ENCODE measurements at regions not wholly inside any gene's neighbourhood (a gene's known extent, or its start where the extent isn't known, plus 50 kb on each side); places are given as distances from the start of the nearest gene placed in this dataset. TPM values are rescaled to one million over a fixed set of nuclear protein-coding genes. Genes with fewer than 3 reads are reported as not detected.

DNA sequence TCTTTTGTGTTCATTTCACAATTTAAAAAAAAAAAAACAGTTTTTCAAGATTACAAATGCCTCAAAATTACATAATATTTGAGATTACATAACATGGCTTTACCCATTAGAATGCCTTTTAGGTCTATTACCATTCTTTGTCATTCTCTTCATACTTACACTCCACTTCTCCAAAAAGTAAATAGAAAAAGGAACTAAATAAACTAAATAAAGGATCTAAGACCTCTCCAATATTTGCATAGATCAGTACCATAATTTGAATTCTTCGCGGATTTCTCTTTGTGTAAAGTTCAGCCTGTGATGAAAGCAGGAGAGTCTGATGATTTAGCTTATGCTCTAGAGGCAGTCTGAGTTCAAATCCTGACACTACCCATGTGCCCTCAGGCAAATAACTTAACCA is 56.4 kb upstream of the C1GALT1 start:
- peaks cover 22% of the 10 kb centered on the region for H3K4me1 ChIP-seq (ENCODE audit: insufficient read depth, low read length)
- H3K27ac ChIP-seq (ENCODE audit: low read depth, low read length): no peak overlapping the region
- H3K27me3 ChIP-seq (ENCODE audit: insufficient read depth, low read length): no peaks in the 10 kb centered on the region
- H3K79me2 ChIP-seq (ENCODE audit: insufficient read depth, low read length): no peaks in the 10 kb centered on the region
- no peak overlapping the region for H3K4me2 ChIP-seq (ENCODE audit: insufficient read depth, low read length)
- no peak overlapping the region for H2AFZ ChIP-seq (ENCODE audit: low read length)
- H4K20me1 ChIP-seq (ENCODE audit: insufficient read depth, low read length): no peaks in the 10 kb centered on the region
- no peak for TF ChIP-seq CTCF (IDR thresholded peaks at IDR 0.05; ENCODE audit: extremely low read depth, low read depth, low read length)
- no peak overlapping the region for H3K4me3 ChIP-seq (ENCODE audit: insufficient read depth, low read length)
- H3K36me3 ChIP-seq (ENCODE audit: insufficient read depth, low read length): no peaks in the 10 kb centered on the region
- no peaks in the 10 kb centered on the region for H3K9me3 ChIP-seq (ENCODE audit: low read depth, low read length)
- DNase-seq (ENCODE audit: insufficient read length, low spot score, missing footprints): no peak

DNA sequence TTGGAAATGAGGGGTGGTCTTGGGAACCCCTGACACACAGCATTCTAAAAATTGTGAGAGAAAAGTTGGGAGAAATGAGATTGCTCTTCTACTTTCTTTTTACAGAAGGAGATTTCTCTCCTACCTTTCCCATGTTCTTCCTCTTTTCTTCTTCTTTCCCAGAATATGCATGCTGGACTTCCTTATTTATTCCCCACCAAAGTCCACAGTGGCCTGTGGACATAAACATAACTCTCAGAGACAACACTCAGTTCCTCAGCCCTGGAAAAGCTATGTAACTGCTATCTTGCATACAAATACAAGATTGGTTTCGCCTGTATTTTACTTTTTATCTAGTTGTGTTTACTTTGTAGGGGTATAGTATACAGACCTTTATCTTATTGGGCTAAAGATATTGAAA is 54.6 kb upstream of the C1GALT1 start:
- Histone ChIP-seq H3K4me3 (ENCODE audit: insufficient read depth, low read length) (no peak overlapping the region), H3K79me2 (ENCODE audit: insufficient read depth, low read length) (no peaks in the 10 kb centered on the region), H4K20me1 (ENCODE audit: insufficient read depth, low read length) (no peaks in the 10 kb centered on the region), H3K36me3 (ENCODE audit: insufficient read depth, low read length) (no peaks in the 10 kb centered on the region), H3K27me3 (ENCODE audit: insufficient read depth, low read length) (no peaks in the 10 kb centered on the region), H3K4me2 (ENCODE audit: insufficient read depth, low read length) (no peak overlapping the region), H3K27ac (ENCODE audit: low read depth, low read length) (no peak overlapping the region), H2AFZ (ENCODE audit: low read length) (no peak overlapping the region), H3K9me3 (ENCODE audit: low read depth, low read length) (no peaks in the 10 kb centered on the region), H3K4me1 (ENCODE audit: insufficient read depth, low read length) (peaks cover 9% of the 10 kb centered on the region)
- no peak for TF ChIP-seq CTCF (IDR thresholded peaks at IDR 0.05; ENCODE audit: extremely low read depth, low read depth, low read length)
- DNase-seq (ENCODE audit: insufficient read length, low spot score, missing footprints): no peak

- H3K4me2 ChIP-seq (ENCODE audit: insufficient read depth, low read length): no peak overlapping the region
- no peaks in the 10 kb centered on the region for H3K9me3 ChIP-seq (ENCODE audit: low read depth, low read length)
- no peaks in the 10 kb centered on the region for H3K4me1 ChIP-seq (ENCODE audit: insufficient read depth, low read length)
- H4K20me1 ChIP-seq (ENCODE audit: insufficient read depth, low read length): no peaks in the 10 kb centered on the region
- no peak for DNase-seq (ENCODE audit: insufficient read length, low spot score, missing footprints)
- no peaks in the 10 kb centered on the region for H3K36me3 ChIP-seq (ENCODE audit: insufficient read depth, low read length)
- TF ChIP-seq CTCF (IDR thresholded peaks at IDR 0.05; ENCODE audit: extremely low read depth, low read depth, low read length): no peak
- no peaks in the 10 kb centered on the region for H3K27me3 ChIP-seq (ENCODE audit: insufficient read depth, low read length)
- no peak overlapping the region for H2AFZ ChIP-seq (ENCODE audit: low read length)
- no peak overlapping the region for H3K4me3 ChIP-seq (ENCODE audit: insufficient read depth, low read length)
- no peaks in the 10 kb centered on the region for H3K79me2 ChIP-seq (ENCODE audit: insufficient read depth, low read length)
- H3K27ac ChIP-seq (ENCODE audit: low read depth, low read length): no peak overlapping the region
Observed at GRCh38 chr7:7129381-7129780, 53.0 kb upstream of the C1GALT1 start.

DNA sequence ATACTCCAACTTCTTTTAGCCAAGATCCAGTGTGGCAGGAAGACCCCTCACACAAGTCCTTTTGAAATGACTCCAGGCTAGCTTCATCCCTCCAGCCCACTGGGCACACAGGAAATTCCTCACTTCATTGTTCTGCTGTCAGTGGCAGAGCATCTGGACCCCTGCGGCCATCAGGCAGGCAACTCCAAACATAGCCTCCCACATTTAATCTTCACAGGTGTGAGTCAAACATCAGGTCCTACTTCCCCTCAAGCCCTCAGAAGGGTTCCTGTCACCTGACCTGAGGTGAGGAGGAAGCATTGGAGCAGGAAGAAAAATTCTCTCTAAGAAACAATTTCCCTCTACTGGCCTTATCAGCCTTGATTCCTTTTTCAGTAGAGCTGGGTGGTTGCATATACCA is 51.1 kb upstream of the C1GALT1 start:
- Histone ChIP-seq H3K4me2 (ENCODE audit: insufficient read depth, low read length) (no peak overlapping the region), H3K9me3 (ENCODE audit: low read depth, low read length) (no peaks in the 10 kb centered on the region), H3K4me1 (ENCODE audit: insufficient read depth, low read length) (peaks cover 3% of the 10 kb centered on the region), H3K27me3 (ENCODE audit: insufficient read depth, low read length) (no peaks in the 10 kb centered on the region), H2AFZ (ENCODE audit: low read length) (no peak overlapping the region), H3K27ac (ENCODE audit: low read depth, low read length) (no peak overlapping the region), H4K20me1 (ENCODE audit: insufficient read depth, low read length) (no peaks in the 10 kb centered on the region), H3K4me3 (ENCODE audit: insufficient read depth, low read length) (no peak overlapping the region), H3K36me3 (ENCODE audit: insufficient read depth, low read length) (no peaks in the 10 kb centered on the region), H3K79me2 (ENCODE audit: insufficient read depth, low read length) (no peaks in the 10 kb centered on the region)
- no peak for DNase-seq (ENCODE audit: insufficient read length, low spot score, missing footprints)
- TF ChIP-seq CTCF (IDR thresholded peaks at IDR 0.05; ENCODE audit: extremely low read depth, low read depth, low read length): no peak

Small RNA genes in the stretch of these regions (small RNA-seq; reads per million reads assigned to genes)
- gene AC079804.2: not detected
- not detected for gene MIR3683
- gene RF00019: not detected
